HG03558 (cell line): ENCODE measurements at regions not wholly inside any gene's neighbourhood (a gene's known extent, or its start where the extent isn't known, plus 50 kb on each side); places are given as distances from the start of the nearest gene placed in this dataset.
A peak's percentile ranks its signal among the peaks of the same experiment; 100 is the strongest.
"Not testable (repeated sequence)": the region's sequence is repeated elsewhere in the genome, so short reads cannot be mapped to it uniquely, and the experiment has no call there.

Source experiments
- ATAC-seq: cut with Tn5 transposase; IDR thresholded peaks from one replicate; pipeline ENCODE4 v1.9.1; 2021; ENCODE audit warnings: moderate number of reproducible peaks; ENCODE audit not compliant: unreplicated experiment; ENCODE audit errors: extremely low read depth

GRCh38 chr13:54004026-54004699, 975.5 kb downstream of the OLFM4 start:
- no peak for ATAC-seq

- ATAC-seq, result no peak
Measured at GRCh38 chr13:54016542-54016941, 987.9 kb downstream of the OLFM4 start.

- ATAC-seq, result no peak
Measured at GRCh38 chr13:54018485-54018884, 989.9 kb downstream of the OLFM4 start.

- ATAC-seq, result peak; percentile 99
Measured at GRCh38 chr13:54029226-54029625, 1000.6 kb downstream of the OLFM4 start.

GRCh38 chr13:54029720-54030119, 1001.1 kb downstream of the OLFM4 start:
- no peak for ATAC-seq

GRCh38 chr13:54033323-54033861, 1004.8 kb downstream of the OLFM4 start:
- no peak for ATAC-seq

- no peak for ATAC-seq
Measured at GRCh38 chr13:54034047-54034446, 1005.4 kb downstream of the OLFM4 start.

GRCh38 chr13:54057416-54057815, 1028.8 kb downstream of the OLFM4 start:
- not testable (repeated sequence) for ATAC-seq

GRCh38 chr13:54069958-54070357, 1041.3 kb downstream of the OLFM4 start:
- ATAC-seq, result not testable (repeated sequence)

GRCh38 chr13:54077569-54077968, 1049.0 kb downstream of the OLFM4 start:
- ATAC-seq, result no peak

- ATAC-seq, result no peak
Measured at GRCh38 chr13:54078271-54078870, 1049.8 kb downstream of the OLFM4 start.

- not testable (repeated sequence) for ATAC-seq
Measured at GRCh38 chr13:54082309-54082708, 1053.7 kb downstream of the OLFM4 start.

- no peak for ATAC-seq
Measured at GRCh38 chr13:54091884-54092283, 1063.3 kb downstream of the OLFM4 start.

GRCh38 chr13:54092686-54093085, 1064.1 kb downstream of the OLFM4 start:
- no peak for ATAC-seq

GRCh38 chr13:54110597-54110996, 1082.0 kb downstream of the OLFM4 start:
- ATAC-seq, result no peak

- no peak for ATAC-seq
Measured at GRCh38 chr13:54124700-54125099, 1096.1 kb downstream of the OLFM4 start.

GRCh38 chr13:54130931-54131330, 1102.3 kb downstream of the OLFM4 start:
- ATAC-seq, result not testable (repeated sequence)

GRCh38 chr13:54131433-54131832, 1102.8 kb downstream of the OLFM4 start:
- not testable (repeated sequence) for ATAC-seq

- ATAC-seq, result not testable (repeated sequence)
Measured at GRCh38 chr13:54132127-54132526, 1103.5 kb downstream of the OLFM4 start.

- ATAC-seq, result not testable (repeated sequence)
Measured at GRCh38 chr13:54132720-54133119, 1104.1 kb downstream of the OLFM4 start.

- ATAC-seq, result no peak
Measured at GRCh38 chr13:54133746-54134145, 1105.1 kb downstream of the OLFM4 start.

GRCh38 chr13:54144828-54145227, 1116.2 kb downstream of the OLFM4 start:
- ATAC-seq, result no peak
